Adrenal gland (tissue), 5 donors: ENCODE measurements at regions not wholly inside any gene's neighbourhood (a gene's known extent, or its start where the extent isn't known, plus 50 kb on each side); places are given as distances from the start of the nearest gene placed in this dataset.

Experiments used
- POLR2A ChIP-seq, 2 donors: fragments of 450-650 bp; IDR thresholded peaks; one replicate each; pipeline ENCODE4 v1.6.1; 2017; ENCODE audit warnings: antibody characterized with exemption in 2 of 2, mild to moderate bottlenecking in 2 of 2, moderate library complexity in 1 of 2
- TF ChIP-seq, protein P1 (sequence below), 6 experiments: fragments of 450-650 bp in 4 of 6; fragments of 200-600 bp in 2 of 6; sonication (generic) in 1 of 6; IDR thresholded peaks; 1 replicate in 5 of 6; 2 replicates in 1 of 6; pipeline versions ENCODE4 v1.5.1 to v1.8.0; 2016 to 2021; ENCODE audit warnings: antibody characterized with exemption in 6 of 6, mild to moderate bottlenecking in 2 of 6, moderate library complexity in 1 of 6
- donor health status: DM: no; HTN: no; CAD: no.

DNA sequence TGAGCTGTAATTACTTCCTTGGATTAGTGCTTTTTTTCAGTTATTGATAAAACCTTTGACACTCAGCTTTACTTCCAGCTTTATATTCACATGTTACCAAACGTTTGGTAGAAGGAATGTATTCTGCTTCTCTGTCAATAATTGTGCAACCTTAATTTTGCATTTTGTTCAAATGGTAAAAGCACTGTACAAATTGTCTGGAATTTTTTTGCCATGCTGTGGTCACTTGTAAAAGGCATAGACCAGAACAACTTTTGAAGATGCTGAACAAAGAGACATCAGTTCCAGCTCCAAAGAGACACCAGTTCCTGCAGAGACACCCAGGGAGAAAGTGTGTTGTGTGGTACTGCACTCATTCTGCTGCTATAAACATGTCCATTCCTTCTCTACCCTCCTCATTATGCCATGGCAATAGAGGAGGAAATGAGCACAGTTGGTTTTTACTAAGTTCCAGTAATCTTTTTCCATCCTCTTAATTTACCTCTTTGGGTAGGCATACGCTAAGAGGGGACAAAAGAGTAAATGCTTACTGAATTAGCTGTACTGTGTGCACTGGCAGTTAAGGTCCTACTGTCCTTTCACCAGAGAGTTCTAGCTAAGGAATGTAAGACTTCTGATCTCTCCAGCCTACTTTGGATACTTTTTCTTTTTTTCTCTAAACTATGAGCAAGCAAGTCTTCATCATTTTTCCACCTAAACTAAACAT is 387.4 kb downstream of the FGF10 start:
- TF ChIP-seq, protein P1, sequence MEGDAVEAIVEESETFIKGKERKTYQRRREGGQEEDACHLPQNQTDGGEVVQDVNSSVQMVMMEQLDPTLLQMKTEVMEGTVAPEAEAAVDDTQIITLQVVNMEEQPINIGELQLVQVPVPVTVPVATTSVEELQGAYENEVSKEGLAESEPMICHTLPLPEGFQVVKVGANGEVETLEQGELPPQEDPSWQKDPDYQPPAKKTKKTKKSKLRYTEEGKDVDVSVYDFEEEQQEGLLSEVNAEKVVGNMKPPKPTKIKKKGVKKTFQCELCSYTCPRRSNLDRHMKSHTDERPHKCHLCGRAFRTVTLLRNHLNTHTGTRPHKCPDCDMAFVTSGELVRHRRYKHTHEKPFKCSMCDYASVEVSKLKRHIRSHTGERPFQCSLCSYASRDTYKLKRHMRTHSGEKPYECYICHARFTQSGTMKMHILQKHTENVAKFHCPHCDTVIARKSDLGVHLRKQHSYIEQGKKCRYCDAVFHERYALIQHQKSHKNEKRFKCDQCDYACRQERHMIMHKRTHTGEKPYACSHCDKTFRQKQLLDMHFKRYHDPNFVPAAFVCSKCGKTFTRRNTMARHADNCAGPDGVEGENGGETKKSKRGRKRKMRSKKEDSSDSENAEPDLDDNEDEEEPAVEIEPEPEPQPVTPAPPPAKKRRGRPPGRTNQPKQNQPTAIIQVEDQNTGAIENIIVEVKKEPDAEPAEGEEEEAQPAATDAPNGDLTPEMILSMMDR (IDR thresholded peaks at IDR 0.05) = no peak
- TF ChIP-seq POLR2A (IDR thresholded peaks at IDR 0.05) = no peak
